H1 (cell line): ENCODE measurements at regions not wholly inside any gene's neighbourhood (a gene's known extent, or its start where the extent isn't known, plus 50 kb on each side); places are given as distances from the start of the nearest gene placed in this dataset.

ENCODE experiments used
- CTCF ChIA-PET: fragments of 300-600 bp; sonication (Branson Sonifier 250); formaldehyde crosslinking; loops from one replicate; lab custom pipeline; 2021; ENCODE audit not compliant: partially characterized antibody; lab: Charles Lee
- POLR2A ChIA-PET: fragments of 300-600 bp; sonication (Branson Sonifier 250); formaldehyde crosslinking; loops from one replicate; lab custom pipeline; 2021; ENCODE audit warnings: inconsistent platforms; ENCODE audit not compliant: partially characterized antibody; lab: Charles Lee
- DNase-seq, 2 experiments: peaks; one replicate each; pipeline versions ENCODE4 v3.0.0 to v3.0.0-alpha.2; 2010 to 2022; ENCODE audit warnings: low spot score in 2 of 2, low read depth in 1 of 2, mixed read lengths in 1 of 2
- FAIRE-seq: peaks from 2 replicates; lab custom pipeline; 2011; peaks lifted over from hg19 to GRCh38; lab: Jason Lieb, UNC
- H2AFZ ChIP-seq: 2 replicates; pipeline ENCODE4 v1.8.1; 2012; ENCODE audit warnings: low read length, inconsistent platforms
- H2AK5ac ChIP-seq: 2 replicates; pipeline ENCODE4 v1.6.1; 2013; ENCODE audit warnings: low read depth, low read length
- H2BK120ac ChIP-seq: replicated peaks from 2 replicates; pipeline ENCODE3; 2013; ENCODE audit warnings: low read depth, low read length, inconsistent platforms
- H2BK12ac ChIP-seq: 2 replicates; pipeline ENCODE4 v1.6.1; 2013; ENCODE audit warnings: low read depth, low read length
- H2BK15ac ChIP-seq: 2 replicates; pipeline ENCODE4 v1.6.1; 2013; ENCODE audit warnings: low read length
- H2BK20ac ChIP-seq: 2 replicates; pipeline ENCODE4 v1.6.1; 2013; ENCODE audit warnings: low read length
- H2BK5ac ChIP-seq: 2 replicates; pipeline ENCODE4 v1.6.1; 2013; ENCODE audit warnings: low read depth, low read length
- H3K14ac ChIP-seq: 2 replicates; pipeline ENCODE4 v1.6.1; 2013; ENCODE audit warnings: inconsistent platforms; ENCODE audit not compliant: insufficient read length
- H3K18ac ChIP-seq: 2 replicates; pipeline ENCODE4 v1.6.1; 2013; ENCODE audit warnings: low read length; ENCODE audit errors: extremely low read depth
- H3K23ac ChIP-seq: 2 replicates; pipeline ENCODE4 v1.6.1; 2013; ENCODE audit warnings: inconsistent platforms; ENCODE audit not compliant: insufficient read length
- H3K23me2 ChIP-seq: 2 replicates; pipeline ENCODE4 v1.6.1; 2013; ENCODE audit warnings: low read depth, low read length
- H3K27ac ChIP-seq: 2 replicates; pipeline ENCODE4 v1.6.1; 2011; ENCODE audit warnings: low read depth, low read length, inconsistent platforms
- H3K27me3 ChIP-seq, 4 experiments: replicated peaks in 1 of 4; 1 replicate in 1 of 4; 2 replicates in 3 of 4; pipeline versions ENCODE4 v1.6.1 to v1.8.1; 2011 to 2013; ENCODE audit warnings: low read length in 3 of 4, mild to moderate bottlenecking in 3 of 4, inconsistent platforms in 2 of 4, mixed read lengths in 2 of 4, moderate library complexity in 1 of 4; ENCODE audit not compliant: control insufficient read depth in 3 of 4, insufficient read depth in 3 of 4; ENCODE audit errors: extremely low read depth in 1 of 4
- H3K36me3 ChIP-seq, 4 experiments: 2 replicates each; pipeline versions ENCODE4 v1.6.1 to v1.8.1; 2011 to 2013; ENCODE audit warnings: mild to moderate bottlenecking in 4 of 4, low read length in 3 of 4, moderate library complexity in 2 of 4, control low read depth in 1 of 4, inconsistent platforms in 1 of 4; ENCODE audit not compliant: insufficient read depth in 4 of 4, control insufficient read depth in 2 of 4
- H3K4ac ChIP-seq: replicated peaks from 2 replicates; pipeline ENCODE3; 2013; ENCODE audit warnings: low read length, low read depth, mixed read lengths, inconsistent platforms; ENCODE audit not compliant: insufficient read length
- H3K4me1 ChIP-seq, 4 experiments: replicated peaks in 1 of 4; 1 replicate in 1 of 4; 2 replicates in 3 of 4; pipeline versions ENCODE4 v1.6.1 to v1.8.1; 2011 to 2013; ENCODE audit warnings: low read length in 3 of 4, inconsistent platforms in 2 of 4, mixed read lengths in 1 of 4; ENCODE audit not compliant: insufficient read depth in 4 of 4, control insufficient read depth in 3 of 4
- H3K4me2 ChIP-seq, 2 experiments: 2 replicates each; pipeline versions ENCODE4 v1.6.1 to v1.8.1; 2011 to 2013; ENCODE audit warnings: low read depth in 2 of 2, low read length in 2 of 2, control low read depth in 1 of 2, inconsistent platforms in 1 of 2, mild to moderate bottlenecking in 1 of 2; ENCODE audit not compliant: insufficient read depth in 1 of 2
- H3K4me3 ChIP-seq, 4 experiments: fragments of 200-600, 300-600 bp in 1 of 4; sonication (generic), shearing (Covaris generic), sonication (Bioruptor Twin) in 1 of 4; 2 replicates each; pipeline versions ENCODE4 v1.5.1 to v1.8.1; 2011 to 2016; ENCODE audit warnings: low read length in 4 of 4, low read depth in 3 of 4, control low read depth in 2 of 4, inconsistent platforms in 2 of 4, mild to moderate bottlenecking in 2 of 4, mixed read lengths in 1 of 4, moderate library complexity in 1 of 4; ENCODE audit not compliant: insufficient read depth in 2 of 4; ENCODE audit errors: extremely low read depth in 1 of 4
- H3K56ac ChIP-seq: replicated peaks from 2 replicates; pipeline ENCODE3; 2013; ENCODE audit warnings: low read depth, mild to moderate bottlenecking, mixed read lengths, low read length, inconsistent platforms; ENCODE audit not compliant: insufficient read length
- H3K79me1 ChIP-seq: 2 replicates; pipeline ENCODE4 v1.6.1; 2013; ENCODE audit warnings: low read depth, low read length, control low read depth
- H3K79me2 ChIP-seq, 2 experiments: 2 replicates each; pipeline versions ENCODE4 v1.6.1 to v1.8.1; 2012 to 2013; ENCODE audit warnings: low read length in 2 of 2, mild to moderate bottlenecking in 2 of 2, inconsistent platforms in 1 of 2; ENCODE audit not compliant: insufficient read depth in 2 of 2, control insufficient read depth in 1 of 2
- H3K9ac ChIP-seq, 4 experiments: replicated peaks in 1 of 4; 1 replicate in 1 of 4; 2 replicates in 3 of 4; pipeline versions ENCODE4 v1.6.1 to v1.8.1; 2011 to 2013; ENCODE audit warnings: low read depth in 3 of 4, low read length in 3 of 4, control low read depth in 2 of 4, mild to moderate bottlenecking in 2 of 4, moderate library complexity in 2 of 4, inconsistent platforms in 1 of 4; ENCODE audit errors: extremely low read depth in 1 of 4
- H3K9me3 ChIP-seq, 2 experiments: 2 replicates each; pipeline versions ENCODE4 v1.6.1 to v1.8.1; 2012 to 2013; ENCODE audit warnings: mild to moderate bottlenecking in 2 of 2, moderate library complexity in 2 of 2, control low read depth in 1 of 2, inconsistent platforms in 1 of 2, low read depth in 1 of 2, low read length in 1 of 2, mixed read lengths in 1 of 2; ENCODE audit not compliant: insufficient read depth in 2 of 2
- H4K20me1 ChIP-seq, 2 experiments: replicated peaks in 1 of 2; 2 replicates each; pipeline versions ENCODE3 to v1.8.1; 2011 to 2013; ENCODE audit warnings: inconsistent platforms in 2 of 2, low read length in 2 of 2, mild to moderate bottlenecking in 1 of 2; ENCODE audit not compliant: insufficient read depth in 2 of 2, control insufficient read depth in 1 of 2
- H4K5ac ChIP-seq: 2 replicates; pipeline ENCODE4 v1.6.1; 2013; ENCODE audit warnings: low read length, low read depth, mixed read lengths, inconsistent platforms; ENCODE audit not compliant: insufficient read length
- H4K8ac ChIP-seq: 2 replicates; pipeline ENCODE4 v1.8.0; 2013; ENCODE audit warnings: mild to moderate bottlenecking, moderate library complexity, low read length, inconsistent platforms; ENCODE audit not compliant: insufficient read depth; ENCODE audit errors: extremely low read depth
- H4K91ac ChIP-seq: replicated peaks from 2 replicates; pipeline ENCODE3; 2013; ENCODE audit warnings: low read length, mixed read lengths, inconsistent platforms; ENCODE audit not compliant: insufficient read length
- BRCA1 ChIP-seq: IDR thresholded peaks from 2 replicates; pipeline ENCODE4 v1.6.1; 2012; ENCODE audit warnings: low read depth, low read length, improper control_type of control experiment
- EZH2 ChIP-seq: fragments of 200-600 bp; sonication (generic); IDR thresholded peaks from 2 replicates; pipeline ENCODE4 v1.7.1; 2012; ENCODE audit warnings: low read depth, mild to moderate bottlenecking, moderate library complexity, low read length, inconsistent platforms; ENCODE audit not compliant: severe bottlenecking
- HDAC2 ChIP-seq, 2 experiments: fragments of 300-600 bp in 1 of 2; sonication (generic) in 1 of 2; IDR thresholded peaks; 2 replicates each; pipeline ENCODE4 v1.6.1; 2011 to 2012; ENCODE audit warnings: low read depth in 2 of 2, low read length in 2 of 2, mild to moderate bottlenecking in 2 of 2, moderate library complexity in 2 of 2, borderline replicate concordance in 1 of 2, inconsistent platforms in 1 of 2
- JUN ChIP-seq: IDR thresholded peaks from 2 replicates; pipeline ENCODE4 v1.6.1; 2011; ENCODE audit warnings: low read depth, mild to moderate bottlenecking, improper control_type of control experiment, low read length
- MAFK ChIP-seq: IDR thresholded peaks from 2 replicates; pipeline ENCODE4 v1.6.1; 2012; ENCODE audit warnings: low read depth, mild to moderate bottlenecking, improper control_type of control experiment, low read length
- RXRA ChIP-seq: IDR thresholded peaks from 2 replicates; pipeline ENCODE4 v1.6.1; 2011; ENCODE audit warnings: low read depth, mild to moderate bottlenecking, low read length, moderate library complexity; ENCODE audit not compliant: insufficient read depth
- SAP30 ChIP-seq: fragments of 300-600 bp; sonication (generic); IDR thresholded peaks from 2 replicates; pipeline ENCODE4 v1.7.1; 2012; ENCODE audit warnings: low read length, moderate library complexity, mild to moderate bottlenecking, inconsistent platforms; ENCODE audit not compliant: insufficient read depth, insufficient replicate concordance
- SIX5 ChIP-seq: IDR thresholded peaks from 2 replicates; pipeline ENCODE4 v1.6.1; 2011; ENCODE audit warnings: mild to moderate bottlenecking, low read depth, low read length
- SRF ChIP-seq: IDR thresholded peaks from 2 replicates; pipeline ENCODE4 v1.6.1; 2011; ENCODE audit warnings: mild to moderate bottlenecking, low read depth, low read length, moderate library complexity
- WGBS, 2 experiments: shearing (Covaris generic) in 1 of 2; methylation state at CpG; one replicate each; pipeline versions ENCODE4 v1.1.6 to v1.1.7; 2013 to 2015; ENCODE audit warnings: low lambda C conversion rate in 2 of 2, mixed read lengths in 2 of 2, inconsistent platforms in 1 of 2, low coverage in 1 of 2, missing lambda C conversion rate in 1 of 2; ENCODE audit not compliant: insufficient replicate concordance in 2 of 2, insufficient coverage in 1 of 2, insufficient read length in 1 of 2; ENCODE audit errors: extremely low coverage in 1 of 2, missing lambda C conversion rate in 1 of 2; 5-methylcytosine and 5-hydroxymethylcytosine counted together
- TF ChIP-seq, protein P1 (sequence below): IDR thresholded peaks from 2 replicates; pipeline ENCODE4 v1.6.1; 2011; ENCODE audit warnings: low read length, improper control_type of control experiment
- TF ChIP-seq, protein P2 (sequence below): IDR thresholded peaks from 2 replicates; pipeline ENCODE4 v1.6.1; 2011; ENCODE audit warnings: low read depth, mild to moderate bottlenecking, low read length; ENCODE audit not compliant: insufficient read depth
- TF ChIP-seq, protein P3 (sequence below): IDR thresholded peaks from 2 replicates; pipeline ENCODE4 v1.6.1; 2012; ENCODE audit warnings: inconsistent platforms

DNA sequence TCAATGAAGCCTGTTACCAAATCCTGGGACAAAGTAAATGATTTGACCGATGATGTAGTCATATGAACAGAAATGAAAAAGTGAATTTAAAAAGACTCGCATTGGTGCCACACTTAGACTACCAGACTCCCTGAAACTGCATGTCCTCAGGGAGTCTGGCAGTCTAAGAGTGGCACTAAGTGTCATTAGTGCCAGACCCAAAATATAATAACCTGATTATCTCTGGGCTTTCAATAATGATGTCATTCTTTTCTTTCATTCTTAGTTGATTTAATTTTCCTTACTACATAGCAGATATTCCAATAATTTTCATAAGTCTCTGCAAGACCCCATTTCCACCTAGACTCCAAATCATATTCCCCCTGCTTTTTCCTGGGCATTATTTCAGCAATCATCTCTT lies 59.0 kb downstream of the OR2K2 start:
- ChIA-PET CTCF (interaction anchor here (0.7 kb wide), 1 partner anchor 56 kb away, joined by 3 read pairs; no protein-coding TSS in a partner anchor), POLR2A (interaction anchor here (0.5 kb wide), 1 partner anchor 86 kb away, joined by 3 read pairs; no protein-coding TSS in a partner anchor)
- Histone ChIP-seq H4K5ac (no peak overlapping the region), H4K91ac (no peak overlapping the region), H3K9me3 (peaks cover 3 to 11% of the 10 kb centered on the region in 2 experiments; a peak in 3 of 4 replicates), H3K4me3 (no peak overlapping the region), H3K4me2 (no peak overlapping the region), H3K56ac (no peak overlapping the region), H4K20me1 (no peaks in the 10 kb centered on the region), H2BK12ac (no peak overlapping the region), H2BK5ac (no peak overlapping the region), H2BK15ac (no peak overlapping the region), H2AK5ac (no peak overlapping the region), H3K79me1 (no peaks in the 10 kb centered on the region), H3K23me2 (no peaks in the 10 kb centered on the region), H3K4me1 (no peaks in the 10 kb centered on the region), H2BK20ac (no peak overlapping the region), H3K18ac (no peak overlapping the region), H3K9ac (no peak overlapping the region), H3K36me3 (no peaks in the 10 kb centered on the region), H3K14ac (no peak overlapping the region), H3K79me2 (no peaks in the 10 kb centered on the region), H2AFZ (no peak overlapping the region), H4K8ac (no peak overlapping the region), H3K27ac (no peak overlapping the region), H3K23ac (no peak overlapping the region), H2BK120ac (no peak overlapping the region), H3K27me3 (no peaks in the 10 kb centered on the region), H3K4ac (no peak overlapping the region)
- FAIRE-seq = no peak
- no peak for DNase-seq
- WGBS, 2 experiments = 93% methylated on average over 2 of the region's 2 CpGs; no CpG with 5 or more reads in 1 of the 2 experiments
- TF ChIP-seq SRF = no peak
- TF ChIP-seq MAFK = no peak
- TF ChIP-seq, protein P1, sequence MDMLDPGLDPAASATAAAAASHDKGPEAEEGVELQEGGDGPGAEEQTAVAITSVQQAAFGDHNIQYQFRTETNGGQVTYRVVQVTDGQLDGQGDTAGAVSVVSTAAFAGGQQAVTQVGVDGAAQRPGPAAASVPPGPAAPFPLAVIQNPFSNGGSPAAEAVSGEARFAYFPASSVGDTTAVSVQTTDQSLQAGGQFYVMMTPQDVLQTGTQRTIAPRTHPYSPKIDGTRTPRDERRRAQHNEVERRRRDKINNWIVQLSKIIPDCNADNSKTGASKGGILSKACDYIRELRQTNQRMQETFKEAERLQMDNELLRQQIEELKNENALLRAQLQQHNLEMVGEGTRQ = no peak
- TF ChIP-seq RXRA = no peak
- no peak for TF ChIP-seq JUN
- no peak for TF ChIP-seq BRCA1
- TF ChIP-seq, protein P2, sequence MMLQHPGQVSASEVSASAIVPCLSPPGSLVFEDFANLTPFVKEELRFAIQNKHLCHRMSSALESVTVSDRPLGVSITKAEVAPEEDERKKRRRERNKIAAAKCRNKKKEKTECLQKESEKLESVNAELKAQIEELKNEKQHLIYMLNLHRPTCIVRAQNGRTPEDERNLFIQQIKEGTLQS = no peak
- TF ChIP-seq SAP30 = no peak
- no peak for TF ChIP-seq EZH2
- no peak for TF ChIP-seq SIX5
- TF ChIP-seq HDAC2 (IDR thresholded peaks at IDR 0.05; ENCODE audit: borderline replicate concordance in 1 of 2, low read depth in 2 of 2, low read length in 2 of 2) = no peak
- TF ChIP-seq, protein P3, sequence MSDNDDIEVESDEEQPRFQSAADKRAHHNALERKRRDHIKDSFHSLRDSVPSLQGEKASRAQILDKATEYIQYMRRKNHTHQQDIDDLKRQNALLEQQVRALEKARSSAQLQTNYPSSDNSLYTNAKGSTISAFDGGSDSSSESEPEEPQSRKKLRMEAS = no peak
